ENCODE measurements at regions not wholly inside any gene's neighbourhood (a gene's known extent, or its start where the extent isn't known, plus 50 kb on each side); places are given as distances from the start of the nearest gene placed in this dataset.

GRCh38 chr5:83000922-83001321 lies 76.3 kb downstream of the TMEM167A start (continued):
- TF ChIP-seq CTBP2 (IDR thresholded peaks at IDR 0.05; ENCODE audit: borderline replicate concordance, insufficient read depth, insufficient read length, low read length) (no peak), CTCF (IDR thresholded peaks at IDR 0.05; ENCODE audit: control extremely low read depth in 1 of 3, insufficient read depth in 1 of 3, low read depth in 1 of 3, low read length in 3 of 3) (no peak)

All from H1 (cell line).